IMR-90 (cell line): ENCODE measurements at regions not wholly inside any gene's neighbourhood (a gene's known extent, or its start where the extent isn't known, plus 50 kb on each side); places are given as distances from the start of the nearest gene placed in this dataset.
A peak's percentile ranks its signal among the peaks of the same experiment; 100 is the strongest.

ENCODE experiments used
- ATAC-seq: fragments of 200-7000 bp; cut with Tn5 transposase; 2 replicates; pipeline ENCODE4 v1.9.1; 2020; ENCODE audit warnings: low read depth, mild to moderate bottlenecking, moderate library complexity
- BruUV-seq: library from RNA; stranded (reverse); fragments of 400-500 nt; replicated peaks from 2 replicates; lab custom pipeline; 2021; lab: Mats Ljungman, UMichigan
- CTCF ChIA-PET: fragments of 300-600 bp; formaldehyde crosslinking; extraction: SDS; loops from one replicate; lab custom pipeline; 2021; ENCODE audit warnings: antibody characterized with exemption; lab: Yijun Ruan, JAX
- POLR2A ChIA-PET: fragments of 300-600 bp; sonication (Branson Sonifier 250); formaldehyde crosslinking; loops from one replicate; lab custom pipeline; 2022; ENCODE audit warnings: antibody characterized with exemption; ENCODE audit not compliant: unreplicated experiment; lab: Charles Lee
- DNase-seq: peaks from one replicate; pipeline ENCODE4 v3.0.0; 2013
- H2AFZ ChIP-seq: replicated peaks from 2 replicates; pipeline ENCODE3; 2013; ENCODE audit warnings: low read length, mild to moderate bottlenecking; ENCODE audit not compliant: poor library complexity
- H2AK5ac ChIP-seq: 2 replicates; pipeline ENCODE4 v1.6.1; 2013; ENCODE audit warnings: low read depth, low read length, inconsistent platforms
- H2AK9ac ChIP-seq: replicated peaks from 2 replicates; pipeline ENCODE3; 2013; ENCODE audit warnings: mild to moderate bottlenecking, low read depth, low read length, moderate library complexity; ENCODE audit not compliant: poor library complexity
- H2BK120ac ChIP-seq: 2 replicates; pipeline ENCODE4 v1.6.1; 2013; ENCODE audit warnings: low read depth, low read length, inconsistent platforms
- H2BK15ac ChIP-seq: 3 replicates; pipeline ENCODE4 v1.6.1; 2013; ENCODE audit warnings: low read depth, low read length, inconsistent platforms
- H2BK20ac ChIP-seq: 2 replicates; pipeline ENCODE4 v1.6.1; 2013; ENCODE audit warnings: low read depth, mild to moderate bottlenecking, inconsistent platforms, low read length, moderate library complexity
- H2BK5ac ChIP-seq: 2 replicates; pipeline ENCODE4 v1.6.1; 2013; ENCODE audit warnings: mild to moderate bottlenecking, low read depth, low read length, inconsistent platforms; ENCODE audit not compliant: poor library complexity, severe bottlenecking
- H3K14ac ChIP-seq: replicated peaks from 2 replicates; pipeline ENCODE4 v1.6.1; 2013; ENCODE audit warnings: low read depth, low read length, inconsistent platforms
- H3K18ac ChIP-seq: 2 replicates; pipeline ENCODE4 v1.6.1; 2013; ENCODE audit warnings: low read depth, low read length, control low read depth
- H3K23ac ChIP-seq: 2 replicates; pipeline ENCODE4 v1.6.1; 2013; ENCODE audit warnings: low read depth, low read length, inconsistent platforms
- H3K27ac ChIP-seq: 2 replicates; pipeline ENCODE4 v1.5.1; 2013; ENCODE audit warnings: mild to moderate bottlenecking, control low read depth, low read length; ENCODE audit not compliant: insufficient read depth
- H3K27me3 ChIP-seq: 2 replicates; pipeline ENCODE4 v1.6.1; 2013; ENCODE audit warnings: low read length; ENCODE audit not compliant: control insufficient read depth, insufficient read depth
- H3K36me3 ChIP-seq: 2 replicates; pipeline ENCODE4 v1.6.1; 2013; ENCODE audit warnings: low read length, mixed read lengths; ENCODE audit not compliant: control insufficient read depth, insufficient read depth
- H3K4ac ChIP-seq: 2 replicates; pipeline ENCODE4 v1.6.1; 2013; ENCODE audit warnings: low read depth, low read length, inconsistent platforms
- H3K4me1 ChIP-seq: 2 replicates; pipeline ENCODE4 v1.6.1; 2013; ENCODE audit warnings: low read length, mixed read lengths; ENCODE audit not compliant: control insufficient read depth, insufficient read depth
- H3K4me2 ChIP-seq: 2 replicates; pipeline ENCODE4 v1.6.1; 2013; ENCODE audit warnings: low read depth, mild to moderate bottlenecking, control low read depth, low read length, moderate library complexity
- H3K4me3 ChIP-seq: 2 replicates; pipeline ENCODE4 v1.5.1; 2013; ENCODE audit warnings: low read depth, mild to moderate bottlenecking, control low read depth, low read length, moderate library complexity; ENCODE audit not compliant: insufficient read depth
- H3K56ac ChIP-seq: 2 replicates; pipeline ENCODE4 v1.6.1; 2013; ENCODE audit warnings: low read length, inconsistent platforms; ENCODE audit not compliant: insufficient read depth; ENCODE audit errors: extremely low read depth
- H3K79me1 ChIP-seq, 2 experiments: 2 replicates each; pipeline ENCODE4 v1.6.1; 2013; ENCODE audit warnings: low read length in 2 of 2, inconsistent platforms in 1 of 2, low read depth in 1 of 2
- H3K9ac ChIP-seq: 2 replicates; pipeline ENCODE4 v1.6.1; 2013; ENCODE audit warnings: low read depth, low read length, control low read depth
- H3K9me1 ChIP-seq: 2 replicates; pipeline ENCODE4 v1.6.1; 2013; ENCODE audit warnings: low read length, inconsistent platforms; ENCODE audit not compliant: insufficient read depth
- H3K9me3 ChIP-seq: 2 replicates; pipeline ENCODE4 v1.6.1; 2013; ENCODE audit warnings: low read length; ENCODE audit not compliant: control insufficient read depth, insufficient read depth
- H4K20me1 ChIP-seq: 2 replicates; pipeline ENCODE4 v1.6.1; 2013; ENCODE audit warnings: low read length, inconsistent platforms; ENCODE audit not compliant: insufficient read depth
- H4K5ac ChIP-seq: 2 replicates; pipeline ENCODE4 v1.6.1; 2013; ENCODE audit warnings: mild to moderate bottlenecking, low read depth, low read length, control low read depth
- H4K8ac ChIP-seq, 2 experiments: 2 replicates each; pipeline ENCODE4 v1.6.1; 2013; ENCODE audit warnings: low read depth in 2 of 2, low read length in 2 of 2, control low read depth in 1 of 2, inconsistent platforms in 1 of 2
- H4K91ac ChIP-seq: 2 replicates; pipeline ENCODE4 v1.6.1; 2013; ENCODE audit warnings: low read depth, low read length, inconsistent platforms; ENCODE audit not compliant: insufficient read depth
- BHLHE40 ChIP-seq: fragments of 150-350 bp; IDR thresholded peaks from 2 replicates; pipeline ENCODE4 v1.6.1; 2016; ENCODE audit warnings: mild to moderate bottlenecking, low read depth, low read length
- CEBPB ChIP-seq: IDR thresholded peaks from 2 replicates; pipeline ENCODE4 v1.6.1; 2012; ENCODE audit warnings: low read depth, low read length, improper control_type of control experiment
- CHD1 ChIP-seq: IDR thresholded peaks from 2 replicates; pipeline ENCODE4 v1.6.1; 2012; ENCODE audit warnings: low read depth, low read length, improper control_type of control experiment
- FOS ChIP-seq: fragments of 150-350 bp; IDR thresholded peaks from 2 replicates; pipeline ENCODE4 v1.6.1; 2016; ENCODE audit warnings: low read depth, low read length
- MAZ ChIP-seq: IDR thresholded peaks from 2 replicates; pipeline ENCODE4 v1.6.1; 2012; ENCODE audit warnings: low read depth, mild to moderate bottlenecking, low read length, improper control_type of control experiment, moderate library complexity, borderline replicate concordance
- MXI1 ChIP-seq: IDR thresholded peaks from 2 replicates; pipeline ENCODE4 v1.6.1; 2012; ENCODE audit warnings: low read depth, mild to moderate bottlenecking, low read length, moderate library complexity, borderline replicate concordance
- NFE2L2 ChIP-seq: fragments of 150-350 bp; IDR thresholded peaks from 2 replicates; pipeline ENCODE4 v1.6.1; 2016; ENCODE audit warnings: low read depth, mild to moderate bottlenecking, low read length
- POLR2A ChIP-seq: IDR thresholded peaks from 2 replicates; pipeline ENCODE4 v1.6.1; 2012; ENCODE audit warnings: mild to moderate bottlenecking, low read depth, low read length
- RAD21 ChIP-seq: IDR thresholded peaks from 2 replicates; pipeline ENCODE4 v1.6.1; 2012; ENCODE audit warnings: low read length, improper control_type of control experiment
- RFX5 ChIP-seq: IDR thresholded peaks from 2 replicates; pipeline ENCODE4 v1.8.0; 2012; ENCODE audit warnings: low read depth, mild to moderate bottlenecking, low read length, moderate library complexity
- SMC3 ChIP-seq: fragments of 150-350 bp; IDR thresholded peaks from 2 replicates; pipeline ENCODE4 v1.6.1; 2016; ENCODE audit warnings: low read depth, mild to moderate bottlenecking, antibody characterized with exemption, low read length, moderate library complexity
- WGBS, 2 experiments: methylation state at CpG; one replicate each; pipeline versions ENCODE4 v1.1.5 to v1.1.7; 2013; ENCODE audit warnings: missing lambda C conversion rate in 2 of 2; ENCODE audit not compliant: insufficient read length in 1 of 2; ENCODE audit errors: extremely low coverage in 2 of 2; 5-methylcytosine and 5-hydroxymethylcytosine counted together
- dilution Hi-C: fragments of 300-500 bp; cut with HindIII; formaldehyde crosslinking; loops from one replicate; pipeline ENCODE4 v1.14.3; 2018; ENCODE audit warnings: low sequenced_read_pairs; ENCODE audit not compliant: unreplicated experiment
- in situ Hi-C: fragments of 300-500 bp; cut with MboI; formaldehyde crosslinking; loops from 3 replicates; pipeline ENCODE4 v1.14.3; 2019; ENCODE audit warnings: low sequenced_read_pairs, inconsistent platforms, mixed read lengths
- intact Hi-C: fragments of 100-400 bp; cut with micrococcal nuclease; formaldehyde crosslinking; loops from 2 replicates; pipeline ENCODE4 v1.10.0; 2022
- TF ChIP-seq, protein P1 (sequence below): fragments of 150-350 bp; IDR thresholded peaks from 2 replicates; pipeline ENCODE4 v1.6.1; 2017; ENCODE audit warnings: mild to moderate bottlenecking, antibody characterized with exemption, low read length, low read depth
- TF ChIP-seq, protein P2 (sequence below): conservative IDR thresholded peaks from 2 replicates; pipeline ENCODE4 v1.5.1; 2012; ENCODE audit warnings: mild to moderate bottlenecking, low read depth, low read length, improper control_type of control experiment

DNA sequence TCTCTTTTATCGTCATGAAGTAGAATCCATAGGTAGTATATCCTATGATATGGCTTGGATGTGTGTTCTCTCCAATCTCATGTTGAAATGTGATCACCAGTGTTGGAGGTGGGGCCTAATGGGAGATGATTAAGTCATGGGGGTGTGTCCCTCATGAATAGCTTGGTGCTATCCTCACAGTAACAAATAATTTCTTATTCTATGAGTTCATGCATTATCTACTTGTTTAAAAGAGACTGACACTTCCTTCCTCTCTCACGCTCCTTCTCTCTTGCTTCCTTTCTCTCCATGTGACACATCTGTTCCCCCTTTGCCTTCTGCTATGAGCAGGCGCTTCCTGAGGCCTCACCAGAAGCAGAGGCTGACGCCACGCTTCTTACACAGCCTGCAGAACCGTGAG is 165.6 kb downstream of the MREG start:
- H2AK9ac ChIP-seq, result no peak overlapping the region
- H4K20me1 ChIP-seq, result no peaks in the 10 kb centered on the region
- dilution Hi-C loops (no loop called here), in situ Hi-C loops (no loop called here), intact Hi-C loops (no loop called here)
- no peak overlapping the region for H2BK20ac ChIP-seq
- no peaks in the 10 kb centered on the region; the same call in 1 of the 2 replicates for H3K9me1 ChIP-seq
- H2BK5ac ChIP-seq, result no peak overlapping the region
- POLR2A ChIA-PET, result no interaction called here
- no peak overlapping the region for H3K18ac ChIP-seq
- BruUV-seq, result no TSS peak
- DNase-seq, result peak; percentile 21
- no peak overlapping the region for H3K14ac ChIP-seq
- H3K79me1 ChIP-seq, result no peaks in the 10 kb centered on the region
- no peak overlapping the region for H3K23ac ChIP-seq
- no peak overlapping the region for H3K56ac ChIP-seq
- TF ChIP-seq FOS (no peak), MXI1 (no peak), CEBPB (no peak), SMC3 (no peak), CHD1 (no peak), RAD21 (no peak), MAZ (no peak), POLR2A (no peak), RFX5 (no peak), NFE2L2 (no peak), BHLHE40 (no peak)
- TF ChIP-seq, protein P1, sequence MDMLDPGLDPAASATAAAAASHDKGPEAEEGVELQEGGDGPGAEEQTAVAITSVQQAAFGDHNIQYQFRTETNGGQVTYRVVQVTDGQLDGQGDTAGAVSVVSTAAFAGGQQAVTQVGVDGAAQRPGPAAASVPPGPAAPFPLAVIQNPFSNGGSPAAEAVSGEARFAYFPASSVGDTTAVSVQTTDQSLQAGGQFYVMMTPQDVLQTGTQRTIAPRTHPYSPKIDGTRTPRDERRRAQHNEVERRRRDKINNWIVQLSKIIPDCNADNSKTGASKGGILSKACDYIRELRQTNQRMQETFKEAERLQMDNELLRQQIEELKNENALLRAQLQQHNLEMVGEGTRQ, result no peak
- TF ChIP-seq, protein P2, sequence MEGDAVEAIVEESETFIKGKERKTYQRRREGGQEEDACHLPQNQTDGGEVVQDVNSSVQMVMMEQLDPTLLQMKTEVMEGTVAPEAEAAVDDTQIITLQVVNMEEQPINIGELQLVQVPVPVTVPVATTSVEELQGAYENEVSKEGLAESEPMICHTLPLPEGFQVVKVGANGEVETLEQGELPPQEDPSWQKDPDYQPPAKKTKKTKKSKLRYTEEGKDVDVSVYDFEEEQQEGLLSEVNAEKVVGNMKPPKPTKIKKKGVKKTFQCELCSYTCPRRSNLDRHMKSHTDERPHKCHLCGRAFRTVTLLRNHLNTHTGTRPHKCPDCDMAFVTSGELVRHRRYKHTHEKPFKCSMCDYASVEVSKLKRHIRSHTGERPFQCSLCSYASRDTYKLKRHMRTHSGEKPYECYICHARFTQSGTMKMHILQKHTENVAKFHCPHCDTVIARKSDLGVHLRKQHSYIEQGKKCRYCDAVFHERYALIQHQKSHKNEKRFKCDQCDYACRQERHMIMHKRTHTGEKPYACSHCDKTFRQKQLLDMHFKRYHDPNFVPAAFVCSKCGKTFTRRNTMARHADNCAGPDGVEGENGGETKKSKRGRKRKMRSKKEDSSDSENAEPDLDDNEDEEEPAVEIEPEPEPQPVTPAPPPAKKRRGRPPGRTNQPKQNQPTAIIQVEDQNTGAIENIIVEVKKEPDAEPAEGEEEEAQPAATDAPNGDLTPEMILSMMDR, result no peak
- H3K27me3 ChIP-seq, result no peaks in the 10 kb centered on the region
- H3K9ac ChIP-seq, result no peak overlapping the region
- H3K4me1 ChIP-seq, result peaks cover 13% of the 10 kb centered on the region
- WGBS, 2 experiments, result 83% methylated on average over 1 of the region's 6 CpGs; no CpG with 5 or more reads in 1 of the 2 experiments
- H2AFZ ChIP-seq, result no peak overlapping the region
- CTCF ChIA-PET, result no interaction called here
- no peak overlapping the region for H3K4me2 ChIP-seq
- H2BK120ac ChIP-seq, result no peak overlapping the region
- no peak overlapping the region for H2AK5ac ChIP-seq
- H4K91ac ChIP-seq, result no peak overlapping the region
- no peaks in the 10 kb centered on the region for H3K36me3 ChIP-seq
- no peak overlapping the region for H2BK15ac ChIP-seq
- no peak overlapping the region for H3K4ac ChIP-seq
- H3K9me3 ChIP-seq, result no peaks in the 10 kb centered on the region
- H4K8ac ChIP-seq, result no peak overlapping the region
- no peak overlapping the region for H4K5ac ChIP-seq
- no peak overlapping the region for H3K4me3 ChIP-seq
- no peak overlapping the region for H3K27ac ChIP-seq
- ATAC-seq, result no peak
